Endodermal cell (in vitro differentiated cells): ENCODE measurements at regions not wholly inside any gene's neighbourhood (a gene's known extent, or its start where the extent isn't known, plus 50 kb on each side); places are given as distances from the start of the nearest gene placed in this dataset.

Source experiments
- DNase-seq: peaks from one replicate; pipeline ENCODE4 v3.0.0-alpha.2; 2017
- H3K27ac ChIP-seq: 2 replicates; pipeline ENCODE4 v1.5.1; 2013; ENCODE audit warnings: mild to moderate bottlenecking, low read depth, low read length, moderate library complexity
- H3K27me3 ChIP-seq: 2 replicates; pipeline ENCODE4 v1.6.1; 2013; ENCODE audit warnings: mild to moderate bottlenecking, low read length, moderate library complexity; ENCODE audit not compliant: insufficient read depth, control insufficient read depth, poor library complexity, severe bottlenecking
- H3K36me3 ChIP-seq: 2 replicates; pipeline ENCODE4 v1.7.0; 2013; ENCODE audit warnings: mild to moderate bottlenecking, low read length, moderate library complexity; ENCODE audit not compliant: control insufficient read depth, insufficient read depth
- H3K4me1 ChIP-seq: one replicate; pipeline ENCODE4 v1.7.0; 2013; ENCODE audit warnings: low read length; ENCODE audit not compliant: control insufficient read depth, insufficient read depth
- H3K4me3 ChIP-seq: 2 replicates; pipeline ENCODE4 v1.5.1; 2013; ENCODE audit warnings: mild to moderate bottlenecking, low read length, moderate library complexity
- H3K9ac ChIP-seq: 2 replicates; pipeline ENCODE4 v1.6.1; 2013; ENCODE audit warnings: mild to moderate bottlenecking, low read length, moderate library complexity; ENCODE audit not compliant: poor library complexity, severe bottlenecking; ENCODE audit errors: extremely low read depth
- H3K9me3 ChIP-seq: 2 replicates; pipeline ENCODE4 v1.6.1; 2013; ENCODE audit warnings: mild to moderate bottlenecking, low read length, moderate library complexity; ENCODE audit not compliant: control insufficient read depth
- H3K27ac Mint-ChIP-seq: 2 replicates; pipeline ENCODE4 v1.8.0; 2020; ENCODE audit warnings: mixed read lengths
- H3K27me3 Mint-ChIP-seq: 2 replicates; pipeline ENCODE4 v1.8.0; 2021; ENCODE audit warnings: mild to moderate bottlenecking, mixed read lengths; ENCODE audit not compliant: insufficient read depth
- H3K36me3 Mint-ChIP-seq: 2 replicates; pipeline ENCODE4 v1.8.0; 2020; ENCODE audit warnings: low read depth, mixed read lengths
- H3K4me1 Mint-ChIP-seq: 2 replicates; pipeline ENCODE4 v1.8.0; 2020; ENCODE audit warnings: mixed read lengths
- H3K4me3 Mint-ChIP-seq: 2 replicates; pipeline ENCODE4 v1.8.0; 2020; ENCODE audit warnings: mild to moderate bottlenecking, moderate library complexity, mixed read lengths
- H3K9me3 Mint-ChIP-seq: 2 replicates; pipeline ENCODE4 v1.8.0; 2020; ENCODE audit warnings: mild to moderate bottlenecking, mixed read lengths
- CTCF ChIP-seq: fragments of 200-600 bp; sonication (generic); conservative IDR thresholded peaks from 2 replicates; pipeline ENCODE4 v1.5.0; 2021; ENCODE audit warnings: antibody characterized with exemption, mild to moderate bottlenecking
- WGBS, 2 experiments: methylation state at CpG; one replicate each; pipeline versions ENCODE4 v1.1.5 to v1.1.7; 2013; ENCODE audit warnings: missing lambda C conversion rate in 2 of 2, mixed read lengths in 1 of 2; ENCODE audit not compliant: insufficient coverage in 1 of 2, insufficient read length in 1 of 2; 5-methylcytosine and 5-hydroxymethylcytosine counted together

DNA sequence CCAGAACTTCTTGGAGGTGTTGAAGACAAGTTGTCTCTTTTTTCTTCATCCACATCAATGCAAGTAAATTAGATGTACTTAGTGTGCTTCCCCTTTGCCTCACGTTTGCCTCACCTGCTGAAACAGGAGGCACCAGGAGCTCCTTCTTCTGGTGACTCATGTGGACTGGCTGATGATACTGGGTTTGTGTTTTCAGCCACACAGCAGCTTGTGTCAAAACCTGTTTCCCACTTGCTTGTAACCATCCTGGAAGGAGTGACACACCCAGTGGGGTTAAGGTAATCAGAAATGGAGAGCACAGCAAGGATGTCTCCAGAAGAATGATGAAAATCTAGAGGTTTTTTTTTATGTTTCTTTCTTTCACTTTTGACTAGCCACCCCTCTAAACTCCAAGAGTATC, 143.3 kb upstream of the RBMS3 start:
- no peak for DNase-seq
- Mint-ChIP-seq H3K4me1 (no peaks in the 10 kb centered on the region), H3K4me3 (no peak overlapping the region), H3K27me3 (no peaks in the 10 kb centered on the region), H3K9me3 (no peaks in the 10 kb centered on the region), H3K36me3 (no peaks in the 10 kb centered on the region), H3K27ac (no peak overlapping the region)
- Histone ChIP-seq H3K4me3 (no peak overlapping the region), H3K9me3 (no peaks in the 10 kb centered on the region), H3K4me1 (peaks cover 7% of the 10 kb centered on the region), H3K36me3 (no peaks in the 10 kb centered on the region), H3K27me3 (no peaks in the 10 kb centered on the region), H3K27ac (no peak overlapping the region), H3K9ac (no peak overlapping the region)
- WGBS, 2 experiments, result 80% methylated on average over 1 of the region's 1 CpG; no CpG with 5 or more reads in 1 of the 2 experiments
- no peak for TF ChIP-seq CTCF

DNA sequence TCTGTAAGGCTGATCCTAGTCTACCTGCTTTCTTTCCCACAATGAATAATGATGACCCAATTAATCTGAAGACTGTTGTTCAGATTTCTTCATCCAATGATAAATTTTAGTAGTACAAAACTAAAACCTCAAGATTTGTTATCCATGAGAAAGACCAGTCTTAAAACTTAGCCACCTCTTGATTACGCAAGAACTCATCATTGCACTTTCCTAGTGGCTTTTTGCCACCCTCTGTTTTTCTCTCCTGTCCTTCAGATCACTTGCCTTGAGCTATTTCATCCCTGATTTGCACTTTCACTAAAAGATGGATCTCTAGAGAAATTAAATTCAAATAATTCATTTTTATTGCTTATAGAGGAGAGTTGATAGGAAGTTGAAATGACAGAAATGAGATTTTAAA, 142.7 kb upstream of the RBMS3 start:
- Mint-ChIP-seq H3K27me3 (no peaks in the 10 kb centered on the region), H3K36me3 (no peaks in the 10 kb centered on the region), H3K4me1 (no peaks in the 10 kb centered on the region), H3K27ac (no peak overlapping the region), H3K4me3 (no peak overlapping the region), H3K9me3 (no peaks in the 10 kb centered on the region)
- DNase-seq, result no peak
- Histone ChIP-seq H3K27me3 (no peaks in the 10 kb centered on the region), H3K4me1 (peaks cover 7% of the 10 kb centered on the region), H3K27ac (no peak overlapping the region), H3K36me3 (no peaks in the 10 kb centered on the region), H3K9me3 (no peaks in the 10 kb centered on the region), H3K9ac (no peak overlapping the region), H3K4me3 (no peak overlapping the region)
- no peak for TF ChIP-seq CTCF
- 100% methylated on average over 1 of the region's 1 CpG; no CpG with 5 or more reads in 1 of the 2 experiments for WGBS, 2 experiments

DNA sequence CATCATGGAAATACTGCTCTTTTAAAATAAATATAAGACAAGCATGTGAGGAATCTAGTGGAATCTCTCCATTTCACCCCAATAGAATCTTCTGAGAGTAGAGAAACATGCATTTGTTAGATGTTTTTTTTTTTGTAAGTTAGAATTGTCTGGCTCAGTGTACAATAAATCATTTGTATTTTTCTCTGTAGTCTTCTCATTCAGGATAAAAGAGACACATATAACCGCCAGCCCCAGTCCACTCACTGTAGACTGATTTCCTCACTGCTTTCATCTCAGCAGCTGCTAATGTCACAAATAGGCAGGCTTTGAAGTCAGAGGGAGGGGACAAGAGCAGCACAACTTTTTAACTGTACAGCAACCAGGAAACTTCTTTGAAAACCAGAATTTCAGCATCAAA, 140.2 kb upstream of the RBMS3 start:
- Histone ChIP-seq H3K27ac (no peak overlapping the region), H3K4me1 (peaks cover 7% of the 10 kb centered on the region), H3K9me3 (no peaks in the 10 kb centered on the region), H3K27me3 (no peaks in the 10 kb centered on the region), H3K9ac (no peak overlapping the region), H3K4me3 (no peak overlapping the region), H3K36me3 (no peaks in the 10 kb centered on the region)
- Mint-ChIP-seq H3K27ac (no peak overlapping the region), H3K27me3 (no peaks in the 10 kb centered on the region), H3K36me3 (no peaks in the 10 kb centered on the region), H3K9me3 (no peaks in the 10 kb centered on the region), H3K4me3 (no peak overlapping the region), H3K4me1 (no peaks in the 10 kb centered on the region)
- DNase-seq, result no peak
- no peak for TF ChIP-seq CTCF
- 100% methylated on average over 1 of the region's 1 CpG; no CpG with 5 or more reads in 1 of the 2 experiments for WGBS, 2 experiments
